A673 (cell line): ENCODE measurements at regions not wholly inside any gene's neighbourhood (a gene's known extent, or its start where the extent isn't known, plus 50 kb on each side); places are given as distances from the start of the nearest gene placed in this dataset.

Experiments
- BruUV-seq: library from RNA; stranded (reverse); fragments of 400-500 nt; replicated peaks from 2 replicates; lab custom pipeline; 2021; lab: Mats Ljungman, UMichigan
- CTCF ChIA-PET: fragments of 300-600 bp; sonication (Branson Sonifier 250); formaldehyde crosslinking; loops from one replicate; lab custom pipeline; 2022; ENCODE audit warnings: antibody characterized with exemption; lab: Charles Lee
- POLR2A ChIA-PET: fragments of 300-600 bp; sonication (Branson Sonifier 250); formaldehyde crosslinking; loops from one replicate; lab custom pipeline; 2022; ENCODE audit warnings: antibody characterized with exemption; ENCODE audit not compliant: low non-redundant PET; lab: Charles Lee
- DNase-seq: peaks from one replicate; pipeline ENCODE4 v3.0.0-alpha.2; 2015; ENCODE audit warnings: low spot score
- H3K27ac ChIP-seq: fragments of 200-600 bp; sonication (generic); 2 replicates; pipeline ENCODE4 v1.5.1; 2016; ENCODE audit warnings: mixed run types, low read depth, mild to moderate bottlenecking, mixed read lengths, antibody characterized with exemption, low read length; ENCODE audit not compliant: poor library complexity, severe bottlenecking
- H3K27me3 ChIP-seq: fragments of 200-600 bp; sonication (generic); replicated peaks from 2 replicates; pipeline ENCODE4 v1.6.1; 2017; ENCODE audit warnings: mixed run types, low read depth, mild to moderate bottlenecking, mixed read lengths, antibody characterized with exemption, low read length; ENCODE audit not compliant: insufficient read depth, poor library complexity
- H3K36me3 ChIP-seq: fragments of 200-600 bp; sonication (generic); 2 replicates; pipeline ENCODE4 v1.6.1; 2016; ENCODE audit warnings: mixed run types, mild to moderate bottlenecking, mixed read lengths, antibody characterized with exemption, low read length; ENCODE audit not compliant: insufficient read depth, poor library complexity, severe bottlenecking
- H3K4me1 ChIP-seq: fragments of 200-600 bp; sonication (generic); 2 replicates; pipeline ENCODE4 v1.6.1; 2017; ENCODE audit warnings: mixed run types, mild to moderate bottlenecking, mixed read lengths, antibody characterized with exemption, low read length; ENCODE audit not compliant: insufficient read depth, poor library complexity, severe bottlenecking
- H3K4me3 ChIP-seq: fragments of 200-600 bp; sonication (generic); 2 replicates; pipeline ENCODE4 v1.5.1; 2016; ENCODE audit warnings: low read depth, mixed run types, mild to moderate bottlenecking, mixed read lengths, low read length; ENCODE audit not compliant: poor library complexity, severe bottlenecking
- H3K9me3 ChIP-seq: fragments of 200-600 bp; sonication (generic); 2 replicates; pipeline ENCODE4 v1.6.1; 2016; ENCODE audit warnings: mixed run types, low read depth, mild to moderate bottlenecking, mixed read lengths, antibody characterized with exemption, low read length; ENCODE audit not compliant: poor library complexity, severe bottlenecking
- CTCF ChIP-seq: fragments of 300-800, 200-600 bp; sonication (generic); conservative IDR thresholded peaks from 2 replicates; pipeline ENCODE4 v1.5.1; 2017; ENCODE audit warnings: low read depth, mild to moderate bottlenecking, antibody characterized with exemption, low read length, moderate library complexity, mixed read lengths
- EZH2 ChIP-seq: fragments of 200-600 bp; sonication (generic); IDR thresholded peaks from 2 replicates; pipeline ENCODE4 v1.6.1; 2017; ENCODE audit warnings: borderline replicate concordance, low read depth, mild to moderate bottlenecking, mixed read lengths, antibody characterized with exemption, low read length; ENCODE audit not compliant: poor library complexity, severe bottlenecking
- intact Hi-C: fragments of 100-400 bp; cut with micrococcal nuclease; formaldehyde crosslinking; loops from one replicate; pipeline ENCODE4 v1.10.0; 2022; ENCODE audit not compliant: unreplicated experiment

GRCh38 chr10:129371541-129371940 is 95.5 kb upstream of the MGMT start:
- Histone ChIP-seq H3K27ac (no peak overlapping the region), H3K27me3 (no peaks in the 10 kb centered on the region), H3K4me3 (no peak overlapping the region), H3K9me3 (no peaks in the 10 kb centered on the region), H3K36me3 (no peaks in the 10 kb centered on the region), H3K4me1 (peaks cover 5% of the 10 kb centered on the region)
- no peak for DNase-seq
- intact Hi-C loops = no loop called here
- ChIA-PET CTCF (no interaction called here), POLR2A (no interaction called here)
- TF ChIP-seq EZH2 = no peak
- no peak for TF ChIP-seq CTCF
- BruUV-seq = no TSS peak

GRCh38 chr10:129372172-129372571 is 94.9 kb upstream of the MGMT start:
- Histone ChIP-seq H3K4me3 (no peak overlapping the region), H3K27ac (no peak overlapping the region), H3K36me3 (no peaks in the 10 kb centered on the region), H3K4me1 (peaks cover 5% of the 10 kb centered on the region), H3K9me3 (no peaks in the 10 kb centered on the region), H3K27me3 (no peaks in the 10 kb centered on the region)
- DNase-seq = no peak
- CTCF ChIA-PET = no interaction called here
- intact Hi-C loops = no loop called here
- BruUV-seq = no TSS peak
- POLR2A ChIA-PET = no interaction called here
- TF ChIP-seq CTCF (no peak), EZH2 (no peak)

GRCh38 chr10:129373231-129373630 is 93.8 kb upstream of the MGMT start:
- CTCF ChIA-PET = no interaction called here
- Histone ChIP-seq H3K4me3 (no peak overlapping the region), H3K27me3 (no peaks in the 10 kb centered on the region), H3K36me3 (no peaks in the 10 kb centered on the region), H3K9me3 (no peaks in the 10 kb centered on the region), H3K27ac (no peak overlapping the region), H3K4me1 (peaks cover 5% of the 10 kb centered on the region)
- no peak for DNase-seq
- BruUV-seq = no TSS peak
- intact Hi-C loops = no loop called here
- TF ChIP-seq EZH2 = no peak
- POLR2A ChIA-PET = no interaction called here

GRCh38 chr10:129373718-129374117 is 93.3 kb upstream of the MGMT start:
- Histone ChIP-seq H3K4me3 (no peak overlapping the region), H3K9me3 (no peaks in the 10 kb centered on the region), H3K27ac (no peak overlapping the region), H3K4me1 (peaks cover 5% of the 10 kb centered on the region), H3K36me3 (no peaks in the 10 kb centered on the region), H3K27me3 (no peaks in the 10 kb centered on the region)
- TF ChIP-seq EZH2 = no peak
- intact Hi-C loops = no loop called here
- CTCF ChIA-PET = no interaction called here
- no peak for DNase-seq
- POLR2A ChIA-PET = no interaction called here
- no TSS peak for BruUV-seq
